ENCODE measurements at regions not wholly inside any gene's neighbourhood (a gene's known extent, or its start where the extent isn't known, plus 50 kb on each side); places are given as distances from the start of the nearest gene placed in this dataset.

- Histone ChIP-seq H3K27me3 (no peaks in the 10 kb centered on the region), H3K4me3 (no peak overlapping the region), H4K20me1 (ENCODE audit: low read depth) (no peaks in the 10 kb centered on the region), H3K4me2 (no peak overlapping the region), H3K9me3 (ENCODE audit: low read depth) (no peaks in the 10 kb centered on the region), H3K9ac (no peak overlapping the region), H3F3A (ENCODE audit: low read depth) (no peaks in the 10 kb centered on the region), H3K79me2 (ENCODE audit: low read depth) (no peaks in the 10 kb centered on the region), H3K4me1 (no peaks in the 10 kb centered on the region), H3K27ac (no peak overlapping the region), H2AFZ (replicated peaks) (no peak overlapping the region), H3K36me3 (no peaks in the 10 kb centered on the region)
- no peaks in the 10 kb centered on the region for H3K27me3 Mint-ChIP-seq (ENCODE audit: insufficient read depth, low read depth)
- peaks cover 2% of the 10 kb centered on the region for H3K4me1 Mint-ChIP-seq
- no peak overlapping the region for H3K27ac Mint-ChIP-seq
- no peaks in the 10 kb centered on the region for H3K9me3 Mint-ChIP-seq
- H3K4me3 Mint-ChIP-seq, result no peak overlapping the region
- DNase-seq (ENCODE audit: low spot score), result no peak
- no peaks in the 10 kb centered on the region for H3K36me3 Mint-ChIP-seq
- TF ChIP-seq CTCF (IDR thresholded peaks at IDR 0.05) (no peak), EZH2 (IDR thresholded peaks at IDR 0.05) (no peak), EZH2phosphoT487 (IDR thresholded peaks at IDR 0.05) (no peak)
These were observed 1440.1 kb downstream of the OTOL1 start for GRCh38 chr3:162936706-162937105.

GRCh38 chr3:162938083-162938482, 1441.5 kb downstream of the OTOL1 start:
- H3K4me1 Mint-ChIP-seq, result peaks cover 2% of the 10 kb centered on the region
- DNase-seq (ENCODE audit: low spot score), result no peak
- no peak overlapping the region for H3K27ac Mint-ChIP-seq
- H3K79me2 ChIP-seq (ENCODE audit: low read depth), result no peaks in the 10 kb centered on the region
- no peaks in the 10 kb centered on the region for H3K36me3 Mint-ChIP-seq
- H2AFZ ChIP-seq (replicated peaks), result no peak overlapping the region
- H3K27ac ChIP-seq, result no peak overlapping the region
- no peaks in the 10 kb centered on the region for H3K9me3 Mint-ChIP-seq
- no peak for TF ChIP-seq EZH2 (IDR thresholded peaks at IDR 0.05)
- no peak for TF ChIP-seq CTCF (IDR thresholded peaks at IDR 0.05)
- no peak for TF ChIP-seq EZH2phosphoT487 (IDR thresholded peaks at IDR 0.05)
- H3K4me1 ChIP-seq, result no peaks in the 10 kb centered on the region
- no peak overlapping the region for H3K4me2 ChIP-seq
- H3K9ac ChIP-seq, result no peak overlapping the region
- no peaks in the 10 kb centered on the region for H3K27me3 Mint-ChIP-seq (ENCODE audit: insufficient read depth, low read depth)
- H3K9me3 ChIP-seq (ENCODE audit: low read depth), result no peaks in the 10 kb centered on the region
- H4K20me1 ChIP-seq (ENCODE audit: low read depth), result no peaks in the 10 kb centered on the region
- H3F3A ChIP-seq (ENCODE audit: low read depth), result no peaks in the 10 kb centered on the region
- no peaks in the 10 kb centered on the region for H3K27me3 ChIP-seq
- H3K4me3 Mint-ChIP-seq, result no peak overlapping the region
- H3K4me3 ChIP-seq, result no peak overlapping the region
- no peaks in the 10 kb centered on the region for H3K36me3 ChIP-seq

GRCh38 chr3:162945626-162946025, 1449.0 kb downstream of the OTOL1 start:
- no peak for TF ChIP-seq EZH2 (IDR thresholded peaks at IDR 0.05)
- TF ChIP-seq CTCF (IDR thresholded peaks at IDR 0.05), result no peak
- no peak for TF ChIP-seq EZH2phosphoT487 (IDR thresholded peaks at IDR 0.05)
- Mint-ChIP-seq H3K9me3 (no peaks in the 10 kb centered on the region), H3K27me3 (ENCODE audit: insufficient read depth, low read depth) (no peaks in the 10 kb centered on the region), H3K4me3 (no peak overlapping the region), H3K36me3 (no peaks in the 10 kb centered on the region), H3K4me1 (no peaks in the 10 kb centered on the region), H3K27ac (no peak overlapping the region)
- Histone ChIP-seq H3K9ac (no peak overlapping the region), H3K79me2 (ENCODE audit: low read depth) (no peaks in the 10 kb centered on the region), H3K4me1 (no peaks in the 10 kb centered on the region), H3K27me3 (no peaks in the 10 kb centered on the region), H3K4me3 (no peak overlapping the region), H3K9me3 (ENCODE audit: low read depth) (no peaks in the 10 kb centered on the region), H4K20me1 (ENCODE audit: low read depth) (no peaks in the 10 kb centered on the region), H2AFZ (replicated peaks) (no peak overlapping the region), H3F3A (ENCODE audit: low read depth) (no peaks in the 10 kb centered on the region), H3K36me3 (no peaks in the 10 kb centered on the region), H3K27ac (no peak overlapping the region), H3K4me2 (no peak overlapping the region)
- DNase-seq (ENCODE audit: low spot score), result no peak

GRCh38 chr3:162956711-162957110, 1460.1 kb downstream of the OTOL1 start:
- no peak overlapping the region for H3K9ac ChIP-seq
- H3K4me3 ChIP-seq, result no peak overlapping the region
- no peaks in the 10 kb centered on the region for H3K4me1 Mint-ChIP-seq
- H3K79me2 ChIP-seq (ENCODE audit: low read depth), result no peaks in the 10 kb centered on the region
- DNase-seq (ENCODE audit: low spot score), result no peak
- H3K27me3 ChIP-seq, result no peaks in the 10 kb centered on the region
- H3K27ac ChIP-seq, result no peak overlapping the region
- H3K27ac Mint-ChIP-seq, result no peak overlapping the region
- H3K4me2 ChIP-seq, result no peak overlapping the region
- H3K36me3 Mint-ChIP-seq, result no peaks in the 10 kb centered on the region
- no peaks in the 10 kb centered on the region for H3K36me3 ChIP-seq
- H2AFZ ChIP-seq (replicated peaks), result no peak overlapping the region
- no peak overlapping the region for H3K4me3 Mint-ChIP-seq
- no peaks in the 10 kb centered on the region for H3F3A ChIP-seq (ENCODE audit: low read depth)
- H4K20me1 ChIP-seq (ENCODE audit: low read depth), result no peaks in the 10 kb centered on the region
- H3K9me3 Mint-ChIP-seq, result peaks cover 2% of the 10 kb centered on the region
- no peaks in the 10 kb centered on the region for H3K27me3 Mint-ChIP-seq (ENCODE audit: insufficient read depth, low read depth)
- no peaks in the 10 kb centered on the region for H3K9me3 ChIP-seq (ENCODE audit: low read depth)
- TF ChIP-seq CTCF (IDR thresholded peaks at IDR 0.05) (no peak), EZH2 (IDR thresholded peaks at IDR 0.05) (no peak), EZH2phosphoT487 (IDR thresholded peaks at IDR 0.05) (no peak)
- no peaks in the 10 kb centered on the region for H3K4me1 ChIP-seq
